ENCODE measurements at regions not wholly inside any gene's neighbourhood (a gene's known extent, or its start where the extent isn't known, plus 50 kb on each side); places are given as distances from the start of the nearest gene placed in this dataset.

GRCh38 chr12:107458163-107458562, 227.4 kb upstream of the PWP1 start:
- no peak for DNase-seq
- H3K4me1 ChIP-seq = peaks cover 0 to 8% (median 0%) of the 10 kb centered on the region in 3 donors
- H3K4me3 ChIP-seq = no peak overlapping the region
- H3K27ac ChIP-seq = no peak overlapping the region
- TF ChIP-seq CTCF (IDR thresholded peaks at IDR 0.05) (no peak), POLR2A (IDR thresholded peaks at IDR 0.05) (no peak)
- no peaks in the 10 kb centered on the region for H3K9me3 ChIP-seq
- no peaks in the 10 kb centered on the region for H3K36me3 ChIP-seq
- H3K27me3 ChIP-seq = no peaks in the 10 kb centered on the region
- intact Hi-C loops (cut with DNase I) = no loop called here
- 60 to 87% methylated on average over 1 of the region's 2 CpGs for WGBS, 2 donors

- WGBS, 2 donors = 93 to 100% methylated on average over 2 of the region's 2 CpGs
- H3K4me3 ChIP-seq = no peak overlapping the region
- no peaks in the 10 kb centered on the region for H3K9me3 ChIP-seq
- no peaks in the 10 kb centered on the region for H3K27me3 ChIP-seq
- H3K27ac ChIP-seq = no peak overlapping the region
- TF ChIP-seq POLR2A (IDR thresholded peaks at IDR 0.05) = no peak
- no peak for TF ChIP-seq CTCF (IDR thresholded peaks at IDR 0.05)
- intact Hi-C loops (cut with DNase I) = no loop called here
- H3K36me3 ChIP-seq = no peaks in the 10 kb centered on the region
- H3K4me1 ChIP-seq = peaks cover 0 to 8% (median 0%) of the 10 kb centered on the region in 3 donors
- no peak for DNase-seq
Measured at GRCh38 chr12:107458990-107459389, 226.6 kb upstream of the PWP1 start.

GRCh38 chr12:107459641-107460040, 226.0 kb upstream of the PWP1 start:
- WGBS, 2 donors = 70 to 80% methylated on average over 2 to 6 of the region's 7 CpGs
- no peak for TF ChIP-seq CTCF (IDR thresholded peaks at IDR 0.05)
- TF ChIP-seq POLR2A (IDR thresholded peaks at IDR 0.05) = no peak
- no peak overlapping the region for H3K27ac ChIP-seq
- no peak overlapping the region for H3K4me3 ChIP-seq
- H3K27me3 ChIP-seq = no peaks in the 10 kb centered on the region
- H3K4me1 ChIP-seq = peaks cover 0 to 8% (median 0%) of the 10 kb centered on the region in 3 donors
- intact Hi-C loops (cut with DNase I) = no loop called here
- H3K9me3 ChIP-seq = no peaks in the 10 kb centered on the region
- H3K36me3 ChIP-seq = no peaks in the 10 kb centered on the region
- no peak for DNase-seq

GRCh38 chr12:107461222-107461975, 224.2 kb upstream of the PWP1 start:
- Histone ChIP-seq H3K4me3 (no peak overlapping the region), H3K36me3 (no peaks in the 10 kb centered on the region), H3K9me3 (no peaks in the 10 kb centered on the region), H3K4me1 (peaks cover 0 to 8% (median 0%) of the 10 kb centered on the region in 3 donors), H3K27ac (no peak overlapping the region), H3K27me3 (no peaks in the 10 kb centered on the region)
- DNase-seq = no peak
- 29 to 33% methylated on average over 5 to 6 of the region's 6 CpGs for WGBS, 2 donors
- TF ChIP-seq CTCF (IDR thresholded peaks at IDR 0.05) (no peak), POLR2A (IDR thresholded peaks at IDR 0.05) (no peak)
- intact Hi-C loops (cut with DNase I) = no loop called here

GRCh38 chr12:107462428-107463332, 222.9 kb upstream of the PWP1 start:
- no peak for DNase-seq
- Histone ChIP-seq H3K36me3 (no peaks in the 10 kb centered on the region), H3K27ac (no peak overlapping the region), H3K27me3 (no peaks in the 10 kb centered on the region), H3K9me3 (no peaks in the 10 kb centered on the region), H3K4me1 (peaks cover 0 to 8% (median 0%) of the 10 kb centered on the region in 3 donors), H3K4me3 (no peak overlapping the region)
- intact Hi-C loops (cut with DNase I) = no loop called here
- WGBS, 2 donors = 91 to 95% methylated on average over 4 of the region's 4 CpGs
- TF ChIP-seq POLR2A (IDR thresholded peaks at IDR 0.05) (no peak), CTCF (IDR thresholded peaks at IDR 0.05) (no peak)

All from esophagus squamous epithelium (tissue), 5 donors.